ENCODE measurements at regions not wholly inside any gene's neighbourhood (a gene's known extent, or its start where the extent isn't known, plus 50 kb on each side); places are given as distances from the start of the nearest gene placed in this dataset.
"Not testable (repeated sequence)": the region's sequence is repeated elsewhere in the genome, so short reads cannot be mapped to it uniquely, and the experiment has no call there.

- DNase-seq (ENCODE audit: low read depth) = no peak
- in situ Hi-C loops (cut with HindIII; ENCODE audit: low pct_unique_long_range_greater_than_20kb, low sequenced_read_pairs) = no loop called here
These were observed 163.8 kb upstream of the GSE1 start for GRCh38 chr16:85449191-85449884.

- no peak for DNase-seq (ENCODE audit: low read depth)
- in situ Hi-C loops (cut with HindIII; ENCODE audit: low pct_unique_long_range_greater_than_20kb, low sequenced_read_pairs) = no loop called here
These were observed 163.3 kb upstream of the GSE1 start for GRCh38 chr16:85449885-85450245.

GRCh38 chr16:85451142-85451541 is 162.0 kb upstream of the GSE1 start:
- in situ Hi-C loops (cut with HindIII; ENCODE audit: low pct_unique_long_range_greater_than_20kb, low sequenced_read_pairs); DNase-seq (ENCODE audit: low read depth): not testable (repeated sequence)

GRCh38 chr16:85451641-85452363 is 161.3 kb upstream of the GSE1 start:
- DNase-seq (ENCODE audit: low read depth) = no peak
- in situ Hi-C loops (cut with HindIII; ENCODE audit: low pct_unique_long_range_greater_than_20kb, low sequenced_read_pairs) = no loop called here

- no peak for DNase-seq (ENCODE audit: low read depth)
- in situ Hi-C loops (cut with HindIII; ENCODE audit: low pct_unique_long_range_greater_than_20kb, low sequenced_read_pairs) = no loop called here
These were observed 160.5 kb upstream of the GSE1 start for GRCh38 chr16:85452364-85453193.

- no peak for DNase-seq (ENCODE audit: low read depth)
- in situ Hi-C loops (cut with HindIII; ENCODE audit: low pct_unique_long_range_greater_than_20kb, low sequenced_read_pairs) = no loop called here
These were observed 159.9 kb upstream of the GSE1 start for GRCh38 chr16:85453194-85453678.

- no peak for DNase-seq (ENCODE audit: low read depth)
- in situ Hi-C loops (cut with HindIII; ENCODE audit: low pct_unique_long_range_greater_than_20kb, low sequenced_read_pairs) = no loop called here
These were observed 159.4 kb upstream of the GSE1 start for GRCh38 chr16:85453703-85454102.

GRCh38 chr16:85454171-85454872 is 158.8 kb upstream of the GSE1 start:
- DNase-seq (ENCODE audit: low read depth) = no peak
- in situ Hi-C loops (cut with HindIII; ENCODE audit: low pct_unique_long_range_greater_than_20kb, low sequenced_read_pairs) = no loop called here

GRCh38 chr16:85455534-85455933 is 157.6 kb upstream of the GSE1 start:
- DNase-seq (ENCODE audit: low read depth) = no peak
- in situ Hi-C loops (cut with HindIII; ENCODE audit: low pct_unique_long_range_greater_than_20kb, low sequenced_read_pairs) = no loop called here

- in situ Hi-C loops (cut with HindIII; ENCODE audit: low pct_unique_long_range_greater_than_20kb, low sequenced_read_pairs) = no loop called here
- peak; percentile 45 for DNase-seq (ENCODE audit: low read depth)
These were observed 155.8 kb upstream of the GSE1 start for GRCh38 chr16:85457366-85457765.

GRCh38 chr16:85458968-85459367 is 154.2 kb upstream of the GSE1 start:
- in situ Hi-C loops (cut with HindIII; ENCODE audit: low pct_unique_long_range_greater_than_20kb, low sequenced_read_pairs) = no loop called here
- DNase-seq (ENCODE audit: low read depth) = peak; percentile 16

GRCh38 chr16:85459529-85460251 is 153.4 kb upstream of the GSE1 start:
- in situ Hi-C loops (cut with HindIII; ENCODE audit: low pct_unique_long_range_greater_than_20kb, low sequenced_read_pairs) = no loop called here
- DNase-seq (ENCODE audit: low read depth) = no peak

GRCh38 chr16:85460252-85461021 is 152.7 kb upstream of the GSE1 start:
- in situ Hi-C loops (cut with HindIII; ENCODE audit: low pct_unique_long_range_greater_than_20kb, low sequenced_read_pairs) = no loop called here

GRCh38 chr16:85461022-85461813 is 151.9 kb upstream of the GSE1 start:
- DNase-seq (ENCODE audit: low read depth) = no peak

More at GRCh38 chr16:85460252-85461021, 152.7 kb upstream of the GSE1 start:
- DNase-seq (ENCODE audit: low read depth) = no peak

GRCh38 chr16:85461814-85462713 is 151.1 kb upstream of the GSE1 start:
- in situ Hi-C loops (cut with HindIII; ENCODE audit: low pct_unique_long_range_greater_than_20kb, low sequenced_read_pairs) = no loop called here
- no peak for DNase-seq (ENCODE audit: low read depth)

More at GRCh38 chr16:85461022-85461813, 151.9 kb upstream of the GSE1 start:
- in situ Hi-C loops (cut with HindIII; ENCODE audit: low pct_unique_long_range_greater_than_20kb, low sequenced_read_pairs) = no loop called here

All from Caki2 (cell line).